K562 (cell line): ENCODE measurements at regions not wholly inside any gene's neighbourhood (a gene's known extent, or its start where the extent isn't known, plus 50 kb on each side); places are given as distances from the start of the nearest gene placed in this dataset.
A peak's percentile ranks its signal among the peaks of the same experiment; 100 is the strongest.

ENCODE experiments used
- ATAC-seq: fragments of 200-7000 bp; cut with Tn5 transposase; 3 replicates; pipeline ENCODE4 v1.9.1; 2020; ENCODE audit warnings: moderate library complexity
- BruUV-seq: library from RNA; stranded (reverse); fragments of 400-500 nt; replicated peaks from 2 replicates; lab custom pipeline; 2021; lab: Mats Ljungman, UMichigan
- CTCF ChIA-PET: fragments of 300-600 bp; formaldehyde crosslinking; extraction: SDS; loops from one replicate; lab custom pipeline; 2021; ENCODE audit warnings: low intra/inter-chr PET ratio; lab: Yijun Ruan, JAX
- POLR2A ChIA-PET: fragments of 300-600, 350-650 bp; sonication (Branson Sonifier 250); formaldehyde crosslinking; extraction: SDS; loops from one replicate; lab custom pipeline; 2021; ENCODE audit warnings: antibody characterized with exemption, inconsistent platforms; lab: Yijun Ruan, JAX
- DNase-seq, 4 experiments: peaks; one replicate each; pipeline versions ENCODE4 v3.0.0 to v3.0.0-alpha.2; 2011 to 2018; ENCODE audit warnings: low spot score in 3 of 4, mixed read lengths in 3 of 4; ENCODE audit errors: extremely low read depth in 1 of 4
- FAIRE-seq: peaks from 2 replicates; lab custom pipeline; 2011; peaks lifted over from hg19 to GRCh38; lab: Jason Lieb, UNC
- H2AFZ ChIP-seq: 2 replicates; pipeline ENCODE4 v1.6.0; 2011; ENCODE audit warnings: low read depth, low read length, control low read depth, inconsistent platforms
- H3K27ac ChIP-seq: fragments of 200-600 bp; 3 replicates; pipeline ENCODE4 v1.8.0; 2011; ENCODE audit warnings: low read depth, mild to moderate bottlenecking, control low read depth, inconsistent platforms, low read length, moderate library complexity, mixed read lengths; ENCODE audit errors: extremely low read depth
- H3K27me3 ChIP-seq, 2 experiments: fragments of 300-600 bp in 1 of 2; 2 replicates in 1 of 2; 3 replicates in 1 of 2; pipeline versions ENCODE4 v1.6.0 to v1.8.0; 2011; ENCODE audit warnings: inconsistent platforms in 2 of 2, low read length in 2 of 2, mild to moderate bottlenecking in 1 of 2, mixed read lengths in 1 of 2, moderate library complexity in 1 of 2; ENCODE audit not compliant: control insufficient read depth in 2 of 2, insufficient read depth in 2 of 2
- H3K36me3 ChIP-seq: fragments of 300-600 bp; 3 replicates; pipeline ENCODE4 v1.8.0; 2011; ENCODE audit warnings: mild to moderate bottlenecking, low read length, inconsistent platforms; ENCODE audit not compliant: control insufficient read depth, insufficient read depth
- H3K4me1 ChIP-seq, 2 experiments: fragments of 200-600 bp in 1 of 2; replicated peaks in 1 of 2; 2 replicates in 1 of 2; 3 replicates in 1 of 2; pipeline versions ENCODE4 v1.5.1 to v1.8.0; 2011; ENCODE audit warnings: inconsistent platforms in 2 of 2, low read length in 2 of 2, mild to moderate bottlenecking in 1 of 2, mixed read lengths in 1 of 2, moderate library complexity in 1 of 2; ENCODE audit not compliant: control insufficient read depth in 2 of 2, insufficient read depth in 2 of 2
- H3K4me2 ChIP-seq: 2 replicates; pipeline ENCODE4 v1.6.1; 2011; ENCODE audit warnings: low read length, control low read depth, inconsistent platforms, mixed read lengths; ENCODE audit not compliant: insufficient read depth
- H3K4me3 ChIP-seq: fragments of 200-600 bp; sonication (generic), shearing (Covaris generic); 2 replicates; pipeline ENCODE4 v1.5.1; 2016; ENCODE audit warnings: control low read depth, inconsistent platforms
- H3K79me2 ChIP-seq: fragments of 200-600 bp; 3 replicates; pipeline ENCODE4 v1.8.0; 2011; ENCODE audit warnings: low read length, inconsistent platforms; ENCODE audit not compliant: control insufficient read depth, insufficient read depth
- H3K9ac ChIP-seq, 2 experiments: 2 replicates each; pipeline versions ENCODE4 v1.6.0 to v1.6.1; 2011; ENCODE audit warnings: low read depth in 2 of 2, low read length in 2 of 2, control low read depth in 1 of 2, inconsistent platforms in 1 of 2, mild to moderate bottlenecking in 1 of 2, mixed read lengths in 1 of 2; ENCODE audit not compliant: insufficient read depth in 1 of 2
- H3K9me1 ChIP-seq: one replicate; pipeline ENCODE4 v1.6.0; 2011; ENCODE audit warnings: inconsistent platforms, mild to moderate bottlenecking, low read length, moderate library complexity; ENCODE audit not compliant: control insufficient read depth, insufficient read depth
- H3K9me3 ChIP-seq: replicated peaks from 2 replicates; pipeline ENCODE4 v1.5.1; 2011; ENCODE audit warnings: low read depth, low read length, inconsistent platforms; ENCODE audit not compliant: control insufficient read depth, insufficient read depth
- H4K20me1 ChIP-seq: replicated peaks from 2 replicates; pipeline ENCODE4 v1.6.1; 2011; ENCODE audit warnings: low read length, inconsistent platforms, mixed read lengths; ENCODE audit not compliant: control insufficient read depth, insufficient read depth
- C11orf30 ChIP-seq: fragments of 450-650 bp; IDR thresholded peaks from 2 replicates; pipeline ENCODE4 v1.6.1; 2016; ENCODE audit warnings: low read depth, mild to moderate bottlenecking
- CAMTA2 ChIP-seq: fragments of 250-450 bp; sonication (Bioruptor Pico); conservative IDR thresholded peaks from 2 replicates; pipeline ENCODE4 v1.5.1; 2022
- CBFA2T2 ChIP-seq: fragments of 450-650 bp; conservative IDR thresholded peaks from 2 replicates; pipeline ENCODE4 v1.6.1; 2017; ENCODE audit warnings: mild to moderate bottlenecking
- CBFA2T3 ChIP-seq: fragments of 450-650 bp; IDR thresholded peaks from 2 replicates; pipeline ENCODE4 v1.6.1; 2017
- ESRRB ChIP-seq: fragments of 250-450 bp; sonication (Bioruptor Pico); IDR thresholded peaks from 2 replicates; pipeline ENCODE4 v1.5.0; 2020; ENCODE audit warnings: mild to moderate bottlenecking, moderate library complexity, borderline replicate concordance
- ETV5 ChIP-seq: sonication (generic); formaldehyde crosslinking; IDR thresholded peaks from 2 replicates; pipeline ENCODE4 v1.4.0; 2020; ENCODE audit warnings: low read depth, mild to moderate bottlenecking, missing genetic modification reagents
- KDM1A ChIP-seq, 2 experiments: fragments of 450-650 bp; IDR thresholded peaks; 2 replicates each; pipeline ENCODE4 v1.6.1; 2016; ENCODE audit warnings: mild to moderate bottlenecking in 2 of 2
- KHSRP ChIP-seq: fragments of 450-650 bp; IDR thresholded peaks from 2 replicates; pipeline ENCODE4 v1.6.1; 2017
- PATZ1 ChIP-seq: fragments of 250-450 bp; sonication (Bioruptor Pico); IDR thresholded peaks from 2 replicates; pipeline ENCODE4 v1.5.0; 2020; ENCODE audit warnings: mild to moderate bottlenecking, borderline replicate concordance
- PML ChIP-seq: IDR thresholded peaks from 2 replicates; pipeline ENCODE4 v1.6.1; 2012; ENCODE audit warnings: low read length, inconsistent platforms
- RCOR1 ChIP-seq, 2 experiments: IDR thresholded peaks; 2 replicates each; pipeline ENCODE4 v1.6.1; 2012; ENCODE audit warnings: low read depth in 2 of 2, low read length in 2 of 2, borderline replicate concordance in 1 of 2, improper control_type of control experiment in 1 of 2
- SPI1 ChIP-seq: IDR thresholded peaks from 2 replicates; pipeline ENCODE4 v1.6.1; 2011; ENCODE audit warnings: low read depth, low read length, control low read depth, borderline replicate concordance
- TAL1 ChIP-seq: fragments of 450-650 bp; IDR thresholded peaks from 2 replicates; pipeline ENCODE4 v1.6.1; 2016; ENCODE audit warnings: mild to moderate bottlenecking
- TSC22D4 ChIP-seq: fragments of 450-650 bp; IDR thresholded peaks from 2 replicates; pipeline ENCODE4 v1.6.1; 2016; ENCODE audit warnings: missing genetic modification characterization, missing biosample characterization, control low read depth
- ZBTB7A ChIP-seq: IDR thresholded peaks from 2 replicates; pipeline ENCODE4 v1.6.1; 2011; ENCODE audit warnings: low read depth, mild to moderate bottlenecking, low read length, moderate library complexity, borderline replicate concordance; ENCODE audit not compliant: control insufficient read depth
- ZNF316 ChIP-seq: fragments of 450-650 bp; IDR thresholded peaks from 2 replicates; pipeline ENCODE4 v1.6.1; 2016
- WGBS: fragments of 100-300 bp; shearing (Covaris generic); methylation state at CpG from one replicate; pipeline ENCODE4 v1.1.6; 2016; ENCODE audit warnings: low coverage, mixed read lengths; ENCODE audit not compliant: insufficient coverage; ENCODE audit errors: missing lambda C conversion rate; 5-methylcytosine and 5-hydroxymethylcytosine counted together
- in situ Hi-C: fragments of 300-500 bp; cut with MboI; formaldehyde crosslinking; loops from 4 replicates; pipeline ENCODE4 v1.15.0; 2018; ENCODE audit warnings: inconsistent platforms, mixed read lengths
- intact Hi-C: fragments of 100-400 bp; cut with micrococcal nuclease; formaldehyde crosslinking; loops from 2 replicates; pipeline ENCODE4 v1.14.2; 2022
- TF ChIP-seq, protein P1 (sequence below): sonication (generic); formaldehyde crosslinking; IDR thresholded peaks from 2 replicates; pipeline ENCODE4 v1.8.0; 2022; ENCODE audit warnings: missing genetic modification reagents, mild to moderate bottlenecking, borderline replicate concordance

- Histone ChIP-seq H4K20me1 (no peaks in the 10 kb centered on the region), H3K36me3 (no peaks in the 10 kb centered on the region), H3K27me3 (no peaks in the 10 kb centered on the region), H3K4me1 (peaks cover 32 to 57% of the 10 kb centered on the region in 2 experiments), H3K9me1 (no peaks in the 10 kb centered on the region), H2AFZ (0 out of 2 replicates have a peak overlapping the region, but pooled peaks have one; percentile 2), H3K9ac (no peak overlapping the region), H3K27ac (no peak overlapping the region), H3K9me3 (no peaks in the 10 kb centered on the region; the same call in 1 of the 2 replicates), H3K79me2 (no peaks in the 10 kb centered on the region), H3K4me3 (no peak overlapping the region), H3K4me2 (no peak overlapping the region)
- ATAC-seq (no peak), FAIRE-seq (no peak), DNase-seq (peak in 1 of 4 experiments; percentile 6)
- ChIA-PET CTCF (no interaction called here), POLR2A (interaction anchor here (0.6 kb wide), 1 partner anchor 17 kb away, joined by 3 read pairs; no protein-coding TSS in a partner anchor)
- WGBS: 36% methylated on average over 8 of the region's 8 CpGs
- in situ Hi-C loops: no loop called here
- no TSS peak for BruUV-seq
- intact Hi-C loops: loop anchor here (2.0 kb wide), 1 partner anchor 47 kb away; no protein-coding TSS in a partner anchor
- TF ChIP-seq, protein P1, sequence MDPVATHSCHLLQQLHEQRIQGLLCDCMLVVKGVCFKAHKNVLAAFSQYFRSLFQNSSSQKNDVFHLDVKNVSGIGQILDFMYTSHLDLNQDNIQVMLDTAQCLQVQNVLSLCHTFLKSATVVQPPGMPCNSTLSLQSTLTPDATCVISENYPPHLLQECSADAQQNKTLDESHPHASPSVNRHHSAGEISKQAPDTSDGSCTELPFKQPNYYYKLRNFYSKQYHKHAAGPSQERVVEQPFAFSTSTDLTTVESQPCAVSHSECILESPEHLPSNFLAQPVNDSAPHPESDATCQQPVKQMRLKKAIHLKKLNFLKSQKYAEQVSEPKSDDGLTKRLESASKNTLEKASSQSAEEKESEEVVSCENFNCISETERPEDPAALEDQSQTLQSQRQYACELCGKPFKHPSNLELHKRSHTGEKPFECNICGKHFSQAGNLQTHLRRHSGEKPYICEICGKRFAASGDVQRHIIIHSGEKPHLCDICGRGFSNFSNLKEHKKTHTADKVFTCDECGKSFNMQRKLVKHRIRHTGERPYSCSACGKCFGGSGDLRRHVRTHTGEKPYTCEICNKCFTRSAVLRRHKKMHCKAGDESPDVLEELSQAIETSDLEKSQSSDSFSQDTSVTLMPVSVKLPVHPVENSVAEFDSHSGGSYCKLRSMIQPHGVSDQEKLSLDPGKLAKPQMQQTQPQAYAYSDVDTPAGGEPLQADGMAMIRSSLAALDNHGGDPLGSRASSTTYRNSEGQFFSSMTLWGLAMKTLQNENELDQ: no peak
- TF ChIP-seq TSC22D4 (tag): no peak
- no peak for TF ChIP-seq ZBTB7A
- no peak for TF ChIP-seq TAL1
- TF ChIP-seq SPI1: peak; percentile 45; the same call in 1 of the 2 replicates
- TF ChIP-seq PML: no peak
- TF ChIP-seq ZNF316: peak; percentile 69
- TF ChIP-seq KDM1A (IDR thresholded peaks at IDR 0.05): peak; percentile 88 to 90
- no peak for TF ChIP-seq ETV5 (CRISPR knock-in tag)
- TF ChIP-seq C11orf30: peak; percentile 44; the same call in 1 of the 2 replicates
- no peak for TF ChIP-seq CAMTA2 (CRISPR knock-in tag)
- TF ChIP-seq KHSRP: no peak
- no peak for TF ChIP-seq PATZ1 (CRISPR knock-in tag)
- no peak for TF ChIP-seq ESRRB (CRISPR knock-in tag)
- peak; percentile 53 for TF ChIP-seq CBFA2T3
- peak; percentile 17; the same call in 1 of the 2 replicates for TF ChIP-seq CBFA2T2
- TF ChIP-seq RCOR1 (IDR thresholded peaks at IDR 0.05; ENCODE audit: borderline replicate concordance in 1 of 2, low read depth in 2 of 2, low read length in 2 of 2): 0 out of 4 replicates have a peak, but pooled peaks of 1 of the 2 experiments have one; percentile 16
Observed at GRCh38 chr1:244349581-244350001, 102.1 kb downstream of the ADSS2 start.
